ENCODE measurements at regions not wholly inside any gene's neighbourhood (a gene's known extent, or its start where the extent isn't known, plus 50 kb on each side); places are given as distances from the start of the nearest gene placed in this dataset.

DNA sequence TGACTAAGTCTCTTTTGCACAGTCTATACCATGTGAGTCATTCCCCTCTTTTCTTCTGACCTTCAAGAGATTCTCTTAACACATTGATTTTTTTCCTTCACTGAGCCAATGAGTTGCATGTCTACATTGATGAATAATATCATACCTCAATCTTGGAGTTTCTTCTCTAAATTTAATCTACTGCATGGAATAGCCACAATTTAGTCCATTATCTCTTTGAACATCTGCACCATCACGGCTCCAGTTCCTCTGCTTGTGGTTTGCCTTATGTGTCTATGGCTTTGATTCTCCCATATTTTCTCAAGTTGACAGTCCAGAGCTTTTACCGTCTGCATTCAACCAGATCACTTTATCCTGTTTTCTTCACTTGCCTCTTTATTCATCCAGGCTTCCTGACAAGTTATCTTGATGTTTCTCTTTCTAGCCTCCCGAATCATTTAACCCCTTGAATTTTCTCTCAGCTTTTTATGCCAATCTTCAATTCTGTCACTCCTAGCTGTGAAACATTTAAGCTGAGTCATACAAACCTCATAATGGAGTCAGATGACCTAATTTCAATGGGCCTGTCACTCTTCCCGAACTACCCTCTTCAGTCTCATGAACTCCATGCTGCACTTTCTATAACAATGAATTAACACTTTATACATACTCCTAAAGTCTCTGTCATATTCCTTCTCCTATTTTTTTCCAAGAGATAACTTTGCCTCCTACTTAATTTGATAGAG, 222.3 kb downstream of the CPE start:
- no peaks in the 10 kb centered on the region for H3K9me3 ChIP-seq (ENCODE audit: control insufficient read depth, low read length)
- no peaks in the 10 kb centered on the region for H3K4me1 ChIP-seq
- H3K79me2 ChIP-seq: no peaks in the 10 kb centered on the region
- no peak overlapping the region for H3K4me3 ChIP-seq (ENCODE audit: low read depth, low read length)
- H3K36me3 ChIP-seq (ENCODE audit: control insufficient read depth, insufficient read depth, low read length): no peaks in the 10 kb centered on the region
- no peak overlapping the region for H3K27ac ChIP-seq
- H3K27me3 ChIP-seq (ENCODE audit: control insufficient read depth, insufficient read depth, low read length): no peaks in the 10 kb centered on the region
- no peak overlapping the region for H3K9ac ChIP-seq
- no peak overlapping the region for H3K4me2 ChIP-seq (ENCODE audit: low read length)
- no peak overlapping the region for H2AFZ ChIP-seq
- TF ChIP-seq, protein P1, sequence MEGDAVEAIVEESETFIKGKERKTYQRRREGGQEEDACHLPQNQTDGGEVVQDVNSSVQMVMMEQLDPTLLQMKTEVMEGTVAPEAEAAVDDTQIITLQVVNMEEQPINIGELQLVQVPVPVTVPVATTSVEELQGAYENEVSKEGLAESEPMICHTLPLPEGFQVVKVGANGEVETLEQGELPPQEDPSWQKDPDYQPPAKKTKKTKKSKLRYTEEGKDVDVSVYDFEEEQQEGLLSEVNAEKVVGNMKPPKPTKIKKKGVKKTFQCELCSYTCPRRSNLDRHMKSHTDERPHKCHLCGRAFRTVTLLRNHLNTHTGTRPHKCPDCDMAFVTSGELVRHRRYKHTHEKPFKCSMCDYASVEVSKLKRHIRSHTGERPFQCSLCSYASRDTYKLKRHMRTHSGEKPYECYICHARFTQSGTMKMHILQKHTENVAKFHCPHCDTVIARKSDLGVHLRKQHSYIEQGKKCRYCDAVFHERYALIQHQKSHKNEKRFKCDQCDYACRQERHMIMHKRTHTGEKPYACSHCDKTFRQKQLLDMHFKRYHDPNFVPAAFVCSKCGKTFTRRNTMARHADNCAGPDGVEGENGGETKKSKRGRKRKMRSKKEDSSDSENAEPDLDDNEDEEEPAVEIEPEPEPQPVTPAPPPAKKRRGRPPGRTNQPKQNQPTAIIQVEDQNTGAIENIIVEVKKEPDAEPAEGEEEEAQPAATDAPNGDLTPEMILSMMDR (IDR thresholded peaks at IDR 0.05): no peak

DNA sequence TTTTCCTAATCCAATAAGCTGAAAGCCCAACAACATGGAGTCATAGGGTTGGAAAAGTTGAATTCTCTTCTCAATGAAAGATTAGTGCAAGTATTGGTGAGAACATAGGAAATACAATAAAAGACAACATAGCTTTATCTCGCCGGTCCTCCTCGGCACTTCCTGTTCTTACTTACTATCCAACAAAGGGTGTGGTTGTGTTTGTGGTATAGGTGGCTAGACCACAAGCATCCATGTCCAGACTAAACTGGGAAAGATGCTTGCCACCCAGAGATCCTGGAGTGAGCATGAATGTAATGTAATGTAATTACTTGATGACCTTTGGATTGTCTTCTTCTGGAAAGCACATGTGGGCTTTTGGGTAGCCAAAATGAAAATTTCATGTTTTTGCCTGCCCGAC, 223.8 kb downstream of the CPE start:
- Histone ChIP-seq H3K36me3 (ENCODE audit: control insufficient read depth, insufficient read depth, low read length) (no peaks in the 10 kb centered on the region), H3K4me1 (no peaks in the 10 kb centered on the region), H3K9me3 (ENCODE audit: control insufficient read depth, low read length) (no peaks in the 10 kb centered on the region), H3K4me3 (ENCODE audit: low read depth, low read length) (no peak overlapping the region), H3K27me3 (ENCODE audit: control insufficient read depth, insufficient read depth, low read length) (no peaks in the 10 kb centered on the region), H3K9ac (no peak overlapping the region), H3K4me2 (ENCODE audit: low read length) (no peak overlapping the region), H3K27ac (no peak overlapping the region), H2AFZ (no peak overlapping the region), H3K79me2 (no peaks in the 10 kb centered on the region)
- TF ChIP-seq, protein P1 (IDR thresholded peaks at IDR 0.05): no peak

DNA sequence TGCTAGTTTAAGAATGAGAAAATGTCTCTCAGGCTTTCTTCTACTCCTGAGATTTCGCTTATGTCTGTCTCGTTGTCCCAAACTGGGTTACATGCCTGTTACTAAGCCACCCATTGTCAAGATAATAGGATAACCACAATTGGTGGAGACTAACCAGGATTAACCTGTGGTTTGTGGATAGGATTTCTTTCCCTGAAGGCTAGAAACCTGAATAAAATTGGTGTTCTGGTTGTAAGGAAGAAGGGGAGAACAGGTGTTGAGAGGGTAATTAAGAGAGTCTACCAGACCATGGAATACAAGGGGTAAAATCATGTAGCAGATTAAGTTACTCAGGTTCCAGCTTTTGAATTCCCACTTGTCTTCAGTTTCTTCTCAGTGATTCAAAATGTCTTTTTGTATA, 225.4 kb downstream of the CPE start:
- Histone ChIP-seq H3K4me1 (no peaks in the 10 kb centered on the region), H3K27ac (no peak overlapping the region), H3K9ac (no peak overlapping the region)

DNA sequence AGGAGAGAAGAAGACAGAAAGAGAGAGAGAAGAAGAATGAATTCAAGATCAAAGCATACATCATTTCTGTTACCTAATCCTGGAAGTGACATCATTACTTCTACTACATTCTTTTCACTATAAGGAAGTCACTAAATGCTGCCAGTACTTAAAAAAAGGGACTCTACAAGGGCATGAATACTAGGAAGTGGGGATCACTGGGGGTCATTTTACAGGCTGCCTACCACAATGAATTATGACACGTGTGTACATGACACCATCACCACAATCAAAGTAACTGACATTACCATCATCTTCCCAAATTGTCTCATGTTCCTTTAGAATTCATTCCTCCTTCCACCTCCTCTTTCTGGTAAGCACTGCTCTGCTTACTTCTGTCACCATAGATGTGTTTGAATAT, 227.0 kb downstream of the CPE start:
- TF ChIP-seq, protein P1 (IDR thresholded peaks at IDR 0.05): no peak
- Histone ChIP-seq H3K27ac (no peak overlapping the region), H3K27me3 (ENCODE audit: control insufficient read depth, insufficient read depth, low read length) (no peaks in the 10 kb centered on the region), H3K36me3 (ENCODE audit: control insufficient read depth, insufficient read depth, low read length) (no peaks in the 10 kb centered on the region), H3K4me2 (ENCODE audit: low read length) (no peak overlapping the region), H3K4me3 (ENCODE audit: low read depth, low read length) (no peak overlapping the region), H3K9me3 (ENCODE audit: control insufficient read depth, low read length) (no peaks in the 10 kb centered on the region), H3K4me1 (no peaks in the 10 kb centered on the region), H3K79me2 (no peaks in the 10 kb centered on the region), H3K9ac (no peak overlapping the region), H2AFZ (no peak overlapping the region)

More for the DNA sequence above, 225.4 kb downstream of the CPE start:
- Histone ChIP-seq H3K36me3 (ENCODE audit: control insufficient read depth, insufficient read depth, low read length) (no peaks in the 10 kb centered on the region), H3K27me3 (ENCODE audit: control insufficient read depth, insufficient read depth, low read length) (no peaks in the 10 kb centered on the region), H3K79me2 (no peaks in the 10 kb centered on the region), H3K9me3 (ENCODE audit: control insufficient read depth, low read length) (no peaks in the 10 kb centered on the region), H2AFZ (no peak overlapping the region), H3K4me3 (ENCODE audit: low read depth, low read length) (no peak overlapping the region), H3K4me2 (ENCODE audit: low read length) (no peak overlapping the region)
- TF ChIP-seq, protein P1 (IDR thresholded peaks at IDR 0.05): no peak

Measured in parathyroid adenoma (tissue), 2 donors.